ENCODE measurements at regions not wholly inside any gene's neighbourhood (a gene's known extent, or its start where the extent isn't known, plus 50 kb on each side); places are given as distances from the start of the nearest gene placed in this dataset.

- ATAC-seq (no peak), DNase-seq (no peak)
- intact Hi-C loops (cut with DNase I): no loop called here
These were observed 87.1 kb upstream of the SLITRK3 start for GRCh38 chr3:165283328-165283727.

GRCh38 chr3:165279471-165279870, 83.3 kb upstream of the SLITRK3 start:
- intact Hi-C loops (cut with DNase I): no loop called here

GRCh38 chr3:165273411-165273810, 77.2 kb upstream of the SLITRK3 start:
- DNase-seq: no peak
- intact Hi-C loops (cut with DNase I): no loop called here
- ATAC-seq: no peak

More at GRCh38 chr3:165279471-165279870, 83.3 kb upstream of the SLITRK3 start:
- no peak for DNase-seq
- no peak for ATAC-seq

GRCh38 chr3:165259541-165260193, 63.5 kb upstream of the SLITRK3 start:
- ATAC-seq (peak in 1 of 2 donors; percentile 44), DNase-seq (no peak)
- intact Hi-C loops (cut with DNase I): no loop called here

- intact Hi-C loops (cut with DNase I): no loop called here
These were observed 60.4 kb upstream of the SLITRK3 start for GRCh38 chr3:165256554-165257065.

GRCh38 chr3:165254812-165255211, 58.6 kb upstream of the SLITRK3 start:
- intact Hi-C loops (cut with DNase I): no loop called here
- DNase-seq: no peak
- peak in 1 of 2 donors; percentile 64 for ATAC-seq

More at GRCh38 chr3:165256554-165257065, 60.4 kb upstream of the SLITRK3 start:
- ATAC-seq (no peak), DNase-seq (no peak)
